Mesothelial cell of epicardium (in vitro differentiated cells): ENCODE measurements at regions not wholly inside any gene's neighbourhood (a gene's known extent, or its start where the extent isn't known, plus 50 kb on each side); places are given as distances from the start of the nearest gene placed in this dataset.
"Not testable (repeated sequence)": the region's sequence is repeated elsewhere in the genome, so short reads cannot be mapped to it uniquely, and the experiment has no call there.

Experiments
- DNase-seq, 2 experiments: peaks; one replicate each; pipeline ENCODE4 v3.0.0; 2021; ENCODE audit warnings: low spot score in 2 of 2; ENCODE audit not compliant: unreplicated experiment in 2 of 2
- H3K27ac Mint-ChIP-seq: 2 replicates; pipeline ENCODE4 v1.8.0; 2021; ENCODE audit warnings: mixed read lengths
- H3K27me3 Mint-ChIP-seq: 2 replicates; pipeline ENCODE4 v1.8.0; 2021; ENCODE audit warnings: low read depth, mixed read lengths
- H3K36me3 Mint-ChIP-seq: 2 replicates; pipeline ENCODE4 v1.8.0; 2021; ENCODE audit warnings: mixed read lengths
- H3K4me1 Mint-ChIP-seq: 2 replicates; pipeline ENCODE4 v1.8.0; 2021; ENCODE audit warnings: mixed read lengths
- H3K4me3 Mint-ChIP-seq: 2 replicates; pipeline ENCODE4 v1.8.0; 2021; ENCODE audit warnings: mild to moderate bottlenecking, moderate library complexity, mixed read lengths
- H3K9me3 Mint-ChIP-seq: 2 replicates; pipeline ENCODE4 v1.8.0; 2021; ENCODE audit warnings: mixed read lengths
- CTCF ChIP-seq: fragments of 200-600 bp; sonication (generic); IDR thresholded peaks from one replicate; pipeline ENCODE4 v1.5.0; 2021; ENCODE audit warnings: antibody characterized with exemption; ENCODE audit not compliant: unreplicated experiment

GRCh38 chr13:42424182-42424581 lies 149.8 kb upstream of the TNFSF11 start:
- peaks cover 19% of the 10 kb centered on the region for H3K9me3 Mint-ChIP-seq
- no peak overlapping the region for H3K4me3 Mint-ChIP-seq
- no peak for DNase-seq
- H3K4me1 Mint-ChIP-seq: no peaks in the 10 kb centered on the region
- no peak for TF ChIP-seq CTCF
- no peak overlapping the region for H3K27ac Mint-ChIP-seq
- H3K27me3 Mint-ChIP-seq: peaks cover 22% of the 10 kb centered on the region
- H3K36me3 Mint-ChIP-seq: peaks cover 3% of the 10 kb centered on the region

GRCh38 chr13:42445354-42445753 lies 128.6 kb upstream of the TNFSF11 start:
- Mint-ChIP-seq H3K4me1 (peaks cover 9% of the 10 kb centered on the region), H3K4me3 (no peak overlapping the region), H3K27me3 (peaks cover 8% of the 10 kb centered on the region), H3K9me3 (peaks cover 55% of the 10 kb centered on the region), H3K27ac (no peak overlapping the region), H3K36me3 (peaks cover 3% of the 10 kb centered on the region)
- no peak for DNase-seq
- TF ChIP-seq CTCF: no peak

- not testable (repeated sequence) for DNase-seq, H3K4me1 Mint-ChIP-seq, H3K4me3 Mint-ChIP-seq, H3K27ac Mint-ChIP-seq, H3K36me3 Mint-ChIP-seq
- H3K27me3 Mint-ChIP-seq: peaks cover 18% of the 10 kb centered on the region
- H3K9me3 Mint-ChIP-seq: peaks cover 52% of the 10 kb centered on the region
Measured at GRCh38 chr13:42446597-42446996, 127.4 kb upstream of the TNFSF11 start.

- no peaks in the 10 kb centered on the region for H3K36me3 Mint-ChIP-seq
- DNase-seq: no peak
- TF ChIP-seq CTCF: no peak
- no peak overlapping the region for H3K27ac Mint-ChIP-seq
- no peaks in the 10 kb centered on the region for H3K4me1 Mint-ChIP-seq
- peaks cover 13% of the 10 kb centered on the region for H3K9me3 Mint-ChIP-seq
- H3K4me3 Mint-ChIP-seq: no peak overlapping the region
- peaks cover 23% of the 10 kb centered on the region for H3K27me3 Mint-ChIP-seq
Measured at GRCh38 chr13:42453091-42453645, 120.8 kb upstream of the TNFSF11 start.

GRCh38 chr13:42454749-42455148 lies 119.2 kb upstream of the TNFSF11 start:
- no peak for TF ChIP-seq CTCF
- DNase-seq: no peak
- Mint-ChIP-seq H3K9me3 (no peaks in the 10 kb centered on the region), H3K4me3 (no peak overlapping the region), H3K36me3 (no peaks in the 10 kb centered on the region), H3K27ac (no peak overlapping the region), H3K4me1 (no peaks in the 10 kb centered on the region), H3K27me3 (peaks cover 17% of the 10 kb centered on the region)

- peaks cover 20% of the 10 kb centered on the region for H3K9me3 Mint-ChIP-seq
- TF ChIP-seq CTCF: no peak
- no peak for DNase-seq
- no peak overlapping the region for H3K4me3 Mint-ChIP-seq
- peaks cover 8% of the 10 kb centered on the region for H3K27me3 Mint-ChIP-seq
- H3K27ac Mint-ChIP-seq: no peak overlapping the region
- no peaks in the 10 kb centered on the region for H3K36me3 Mint-ChIP-seq
- no peaks in the 10 kb centered on the region for H3K4me1 Mint-ChIP-seq
Measured at GRCh38 chr13:42458193-42458592, 115.8 kb upstream of the TNFSF11 start.
